ENCODE measurements at regions not wholly inside any gene's neighbourhood (a gene's known extent, or its start where the extent isn't known, plus 50 kb on each side); places are given as distances from the start of the nearest gene placed in this dataset.

DNA sequence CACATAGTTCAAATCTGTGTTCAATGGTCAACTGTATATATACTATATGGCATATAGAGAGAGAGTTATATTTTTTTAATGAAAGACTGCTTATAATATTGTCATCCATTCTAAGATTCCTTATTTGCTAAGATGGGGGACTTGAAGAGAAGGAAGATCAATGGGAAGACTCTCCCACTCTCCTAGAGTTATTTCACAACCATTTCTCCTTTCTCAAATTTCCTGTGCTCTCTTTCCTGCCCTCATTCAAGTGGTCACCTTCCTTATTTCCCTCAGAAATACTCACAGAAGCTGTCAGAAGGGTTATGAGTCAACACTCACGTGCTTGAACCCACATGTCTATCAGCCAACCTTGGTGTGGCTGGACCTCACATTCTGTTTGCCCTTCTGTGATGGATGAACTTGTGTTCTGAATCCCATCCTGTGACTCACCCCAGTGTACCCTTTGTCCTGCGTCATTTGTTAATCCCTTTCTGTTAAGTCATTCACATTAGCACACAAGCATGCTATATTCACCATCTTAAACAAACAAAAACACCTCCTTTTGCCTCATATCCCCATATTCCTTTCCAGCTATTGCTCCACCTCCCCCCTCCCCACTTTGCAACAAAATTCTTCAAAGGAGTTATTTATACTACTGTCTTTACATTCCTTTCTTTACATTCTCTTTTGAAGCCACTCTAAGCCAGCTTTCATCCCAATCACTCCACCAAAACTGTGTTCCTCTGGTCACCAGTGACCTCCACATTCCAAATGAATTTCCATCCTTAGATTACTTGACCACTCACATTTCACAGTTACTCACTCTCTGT lies 279.3 kb upstream of the TCF21 start:
- DNase-seq (ENCODE audit: low spot score in 2 of 2), result no peak
- TF ChIP-seq EP300 (IDR thresholded peaks at IDR 0.05) (no peak), POLR2A (IDR thresholded peaks at IDR 0.05) (no peak)
- TF ChIP-seq, protein P1, sequence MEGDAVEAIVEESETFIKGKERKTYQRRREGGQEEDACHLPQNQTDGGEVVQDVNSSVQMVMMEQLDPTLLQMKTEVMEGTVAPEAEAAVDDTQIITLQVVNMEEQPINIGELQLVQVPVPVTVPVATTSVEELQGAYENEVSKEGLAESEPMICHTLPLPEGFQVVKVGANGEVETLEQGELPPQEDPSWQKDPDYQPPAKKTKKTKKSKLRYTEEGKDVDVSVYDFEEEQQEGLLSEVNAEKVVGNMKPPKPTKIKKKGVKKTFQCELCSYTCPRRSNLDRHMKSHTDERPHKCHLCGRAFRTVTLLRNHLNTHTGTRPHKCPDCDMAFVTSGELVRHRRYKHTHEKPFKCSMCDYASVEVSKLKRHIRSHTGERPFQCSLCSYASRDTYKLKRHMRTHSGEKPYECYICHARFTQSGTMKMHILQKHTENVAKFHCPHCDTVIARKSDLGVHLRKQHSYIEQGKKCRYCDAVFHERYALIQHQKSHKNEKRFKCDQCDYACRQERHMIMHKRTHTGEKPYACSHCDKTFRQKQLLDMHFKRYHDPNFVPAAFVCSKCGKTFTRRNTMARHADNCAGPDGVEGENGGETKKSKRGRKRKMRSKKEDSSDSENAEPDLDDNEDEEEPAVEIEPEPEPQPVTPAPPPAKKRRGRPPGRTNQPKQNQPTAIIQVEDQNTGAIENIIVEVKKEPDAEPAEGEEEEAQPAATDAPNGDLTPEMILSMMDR (IDR thresholded peaks at IDR 0.05), result no peak
- Histone ChIP-seq H3K9me3 (no peaks in the 10 kb centered on the region), H3K27ac (no peak overlapping the region), H3K4me1 (no peaks in the 10 kb centered on the region), H3K36me3 (no peaks in the 10 kb centered on the region), H3K27me3 (no peaks in the 10 kb centered on the region), H3K4me3 (no peak overlapping the region)
- 80% methylated on average over 2 of the region's 2 CpGs for WGBS, 2 donors

DNA sequence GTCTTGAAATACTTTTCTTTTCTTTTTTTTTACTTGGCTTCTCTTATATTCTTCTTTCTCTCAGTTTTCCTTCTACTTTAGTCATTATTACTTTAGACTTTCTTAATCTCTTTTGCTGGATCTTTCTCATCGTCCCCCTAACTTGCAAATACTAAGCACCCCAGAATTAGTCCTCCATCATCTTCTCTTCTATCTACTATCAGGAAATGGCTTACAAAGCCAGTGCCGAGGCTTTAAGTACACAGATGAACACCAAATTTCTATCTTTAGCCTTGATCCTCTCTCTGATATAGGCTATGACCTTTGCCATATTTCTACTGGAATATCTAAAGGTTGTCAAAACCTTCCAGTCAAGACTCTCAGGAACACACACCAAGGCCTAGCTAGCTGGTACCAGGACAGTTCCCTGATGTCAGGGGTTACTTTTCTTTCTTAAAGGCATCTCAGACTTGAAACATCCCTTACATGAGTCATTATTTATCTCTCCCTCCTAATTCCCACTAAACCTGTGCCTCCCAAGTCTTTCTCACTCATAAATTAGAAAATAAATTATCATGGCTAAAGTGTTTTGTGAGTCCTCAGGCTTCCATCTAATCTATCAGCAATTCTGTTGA lies 278.6 kb upstream of the TCF21 start:
- Histone ChIP-seq H3K27ac (no peak overlapping the region), H3K4me3 (no peak overlapping the region), H3K4me1 (no peaks in the 10 kb centered on the region), H3K9me3 (no peaks in the 10 kb centered on the region), H3K36me3 (no peaks in the 10 kb centered on the region), H3K27me3 (no peaks in the 10 kb centered on the region)
- TF ChIP-seq, protein P1 (IDR thresholded peaks at IDR 0.05), result no peak
- TF ChIP-seq POLR2A (IDR thresholded peaks at IDR 0.05) (no peak), EP300 (IDR thresholded peaks at IDR 0.05) (no peak)
- 82 to 86% methylated on average over 2 of the region's 2 CpGs for WGBS, 2 donors
- no peak for DNase-seq (ENCODE audit: low spot score in 2 of 2)

DNA sequence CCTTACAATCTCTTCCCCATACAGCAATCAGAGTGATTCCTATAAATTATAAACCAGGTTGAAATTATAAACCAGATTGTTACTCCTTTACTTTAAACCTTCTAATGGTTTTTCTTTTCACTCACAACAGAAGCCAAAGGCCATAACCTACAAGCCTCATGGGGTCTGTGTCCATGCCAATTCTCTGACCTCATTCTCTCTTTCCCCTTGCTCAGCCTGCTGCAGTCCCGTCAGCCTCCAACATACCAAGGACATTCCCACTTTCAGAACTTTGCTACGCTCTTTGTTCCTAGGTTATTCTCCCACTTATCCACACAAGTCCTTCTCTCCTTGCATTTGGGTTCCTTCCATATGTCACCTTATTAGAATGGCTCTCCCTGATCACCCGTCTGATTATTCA lies 277.9 kb upstream of the TCF21 start:
- no peaks in the 10 kb centered on the region for H3K4me1 ChIP-seq
- no peak for TF ChIP-seq POLR2A (IDR thresholded peaks at IDR 0.05)
- TF ChIP-seq EP300 (IDR thresholded peaks at IDR 0.05), result no peak
- TF ChIP-seq, protein P1 (IDR thresholded peaks at IDR 0.05), result no peak
- H3K27ac ChIP-seq, result no peak overlapping the region
- no peaks in the 10 kb centered on the region for H3K9me3 ChIP-seq
- no peaks in the 10 kb centered on the region for H3K36me3 ChIP-seq
- no peaks in the 10 kb centered on the region for H3K27me3 ChIP-seq
- 63 to 64% methylated on average over 3 of the region's 3 CpGs for WGBS, 2 donors
- no peak overlapping the region for H3K4me3 ChIP-seq
- peak in 1 of 2 donors; percentile 22 for DNase-seq (ENCODE audit: low spot score in 2 of 2)

DNA sequence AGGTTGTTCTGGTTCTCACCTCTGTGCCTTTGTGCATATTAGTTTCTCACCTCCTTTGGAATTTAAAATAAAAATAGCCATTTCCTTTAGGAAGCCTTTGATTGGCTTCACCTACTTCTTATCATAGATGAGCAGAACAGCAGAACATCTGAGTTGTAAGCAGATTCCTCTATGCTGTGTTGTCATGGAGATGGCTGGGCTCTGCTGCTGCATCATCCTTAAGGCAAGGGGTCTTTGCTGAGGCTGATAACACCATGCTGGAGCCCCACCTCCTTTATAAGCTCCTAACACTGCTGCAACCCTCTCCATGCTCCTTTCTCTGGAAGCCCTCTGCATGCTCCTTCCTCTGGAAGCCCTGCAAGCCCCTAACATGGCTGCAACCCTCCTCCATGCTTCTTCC lies 276.5 kb upstream of the TCF21 start:
- Histone ChIP-seq H3K4me1 (no peaks in the 10 kb centered on the region), H3K4me3 (no peak overlapping the region), H3K36me3 (no peaks in the 10 kb centered on the region), H3K9me3 (no peaks in the 10 kb centered on the region), H3K27ac (no peak overlapping the region), H3K27me3 (no peaks in the 10 kb centered on the region)
- no peak for TF ChIP-seq POLR2A (IDR thresholded peaks at IDR 0.05)
- TF ChIP-seq, protein P1 (IDR thresholded peaks at IDR 0.05), result no peak
- DNase-seq (ENCODE audit: low spot score in 2 of 2), result no peak

DNA sequence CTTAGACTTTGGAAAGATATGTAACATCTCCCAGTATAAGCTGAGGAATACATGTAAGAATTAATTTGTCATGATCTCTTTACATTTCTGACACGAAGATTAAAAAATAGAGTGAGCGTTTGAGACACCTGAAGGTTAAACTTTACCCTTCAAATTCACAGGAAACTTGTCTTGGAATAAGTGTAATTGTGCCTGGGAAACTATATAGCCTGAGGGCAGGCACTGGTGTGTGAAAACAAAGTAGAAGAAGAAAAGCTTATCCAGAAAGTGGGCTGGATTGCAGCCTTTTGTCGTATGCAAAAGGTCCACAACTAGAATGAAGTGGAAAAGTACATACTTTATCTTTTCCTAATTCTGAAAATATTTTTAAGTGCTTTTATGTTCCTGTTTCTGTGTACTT lies 275.7 kb upstream of the TCF21 start:
- no peak overlapping the region for H3K27ac ChIP-seq
- DNase-seq (ENCODE audit: low spot score in 2 of 2), result no peak
- WGBS, 2 donors, result 64 to 66% methylated on average over 3 of the region's 3 CpGs
- no peak overlapping the region for H3K4me3 ChIP-seq
- H3K4me1 ChIP-seq, result no peaks in the 10 kb centered on the region
- TF ChIP-seq POLR2A (IDR thresholded peaks at IDR 0.05), result no peak
- TF ChIP-seq EP300 (IDR thresholded peaks at IDR 0.05), result no peak
- TF ChIP-seq, protein P1 (IDR thresholded peaks at IDR 0.05), result no peak
- H3K36me3 ChIP-seq, result no peaks in the 10 kb centered on the region
- H3K27me3 ChIP-seq, result no peaks in the 10 kb centered on the region
- H3K9me3 ChIP-seq, result no peaks in the 10 kb centered on the region

Measured in tibial nerve (tissue), 4 donors.